Lower leg skin (tissue), 3 donors: ENCODE measurements at regions not wholly inside any gene's neighbourhood (a gene's known extent, or its start where the extent isn't known, plus 50 kb on each side); places are given as distances from the start of the nearest gene placed in this dataset.

ENCODE experiments used
- CTCF ChIP-seq, 3 donors: fragments of 450-650 bp; IDR thresholded peaks; one replicate each; pipeline ENCODE4 v1.5.1; 2016; ENCODE audit warnings: antibody characterized with exemption in 3 of 3, mild to moderate bottlenecking in 3 of 3, moderate library complexity in 2 of 3
- POLR2A ChIP-seq, 2 donors: fragments of 450-650 bp; IDR thresholded peaks; one replicate each; pipeline ENCODE4 v1.6.1; 2016 to 2017; ENCODE audit warnings: antibody characterized with exemption in 2 of 2, mild to moderate bottlenecking in 1 of 2, moderate library complexity in 1 of 2

- TF ChIP-seq POLR2A (IDR thresholded peaks at IDR 0.05) (no peak), CTCF (IDR thresholded peaks at IDR 0.05) (no peak)
These were observed 303.9 kb upstream of the EPHA4 start for GRCh38 chr2:221876016-221876415.
